MM.1S (cell line): ENCODE measurements at regions not wholly inside any gene's neighbourhood (a gene's known extent, or its start where the extent isn't known, plus 50 kb on each side); places are given as distances from the start of the nearest gene placed in this dataset.

Experiments
- DNase-seq: peaks from one replicate; pipeline ENCODE4 v3.0.0-alpha.2; 2015
- H2AFZ ChIP-seq: fragments of 300-600 bp; sonication (generic); 2 replicates; pipeline ENCODE4 v1.6.0; 2016; ENCODE audit warnings: antibody characterized with exemption, low read length
- H3F3A ChIP-seq: fragments of 300-600 bp; sonication (generic); 2 replicates; pipeline ENCODE4 v1.6.1; 2016; ENCODE audit warnings: mild to moderate bottlenecking, antibody characterized with exemption, low read length, moderate library complexity, mixed read lengths; ENCODE audit not compliant: insufficient read depth
- H3K27ac ChIP-seq: fragments of 300-600 bp; sonication (generic); 2 replicates; pipeline ENCODE4 v1.5.1; 2016; ENCODE audit warnings: mild to moderate bottlenecking, low read length
- H3K27me3 ChIP-seq: fragments of 300-600 bp; sonication (generic); replicated peaks from 2 replicates; pipeline ENCODE4 v1.6.0; 2016; ENCODE audit warnings: low read length; ENCODE audit not compliant: insufficient read depth
- H3K36me3 ChIP-seq: fragments of 300-600 bp; sonication (generic); replicated peaks from 2 replicates; pipeline ENCODE4 v1.6.1; 2016; ENCODE audit warnings: mild to moderate bottlenecking, low read length, mixed read lengths; ENCODE audit not compliant: insufficient read depth
- H3K4me1 ChIP-seq: fragments of 300-600 bp; sonication (generic); 2 replicates; pipeline ENCODE4 v1.6.1; 2016; ENCODE audit warnings: low read length, mixed read lengths
- H3K4me2 ChIP-seq: fragments of 300-600 bp; sonication (generic); 2 replicates; pipeline ENCODE4 v1.6.0; 2016; ENCODE audit warnings: low read depth, low read length
- H3K4me3 ChIP-seq: fragments of 300-600 bp; sonication (generic); 2 replicates; pipeline ENCODE4 v1.5.1; 2016; ENCODE audit warnings: low read length, mixed read lengths
- H3K79me2 ChIP-seq: fragments of 300-600 bp; sonication (generic); 2 replicates; pipeline ENCODE4 v1.6.1; 2016; ENCODE audit warnings: mixed run types, low read length, mixed read lengths
- H3K9ac ChIP-seq: fragments of 300-600 bp; sonication (generic); 2 replicates; pipeline ENCODE4 v1.6.1; 2016; ENCODE audit warnings: low read length, mixed read lengths
- H3K9me2 ChIP-seq: fragments of 300-600 bp; sonication (generic); replicated peaks from 2 replicates; pipeline ENCODE4 v1.6.1; 2016; ENCODE audit warnings: mild to moderate bottlenecking, low read length, mixed read lengths; ENCODE audit not compliant: insufficient read depth
- H3K9me3 ChIP-seq: fragments of 300-600 bp; sonication (generic); replicated peaks from 2 replicates; pipeline ENCODE4 v1.6.1; 2016; ENCODE audit warnings: mild to moderate bottlenecking, low read length, mixed read lengths; ENCODE audit not compliant: insufficient read depth
- H4K20me1 ChIP-seq: fragments of 300-600 bp; sonication (generic); 2 replicates; pipeline ENCODE4 v1.6.1; 2016; ENCODE audit warnings: mild to moderate bottlenecking, low read length, moderate library complexity, mixed read lengths; ENCODE audit not compliant: insufficient read depth
- EZH2 ChIP-seq: fragments of 300-600 bp; sonication (generic); optimal IDR thresholded peaks from 2 replicates; pipeline ENCODE3; 2017; ENCODE audit warnings: low read depth, mild to moderate bottlenecking, antibody characterized with exemption, low read length, mixed read lengths
- EZH2phosphoT487 ChIP-seq: fragments of 300-600 bp; sonication (generic); IDR thresholded peaks from 2 replicates; pipeline ENCODE4 v1.6.1; 2018; ENCODE audit warnings: antibody characterized with exemption, low read length
- TF ChIP-seq, protein P1 (sequence below): fragments of 300-600 bp; sonication (generic); IDR thresholded peaks from 2 replicates; pipeline ENCODE4 v1.5.1; 2016; ENCODE audit warnings: antibody characterized with exemption, low read length, mixed read lengths

DNA sequence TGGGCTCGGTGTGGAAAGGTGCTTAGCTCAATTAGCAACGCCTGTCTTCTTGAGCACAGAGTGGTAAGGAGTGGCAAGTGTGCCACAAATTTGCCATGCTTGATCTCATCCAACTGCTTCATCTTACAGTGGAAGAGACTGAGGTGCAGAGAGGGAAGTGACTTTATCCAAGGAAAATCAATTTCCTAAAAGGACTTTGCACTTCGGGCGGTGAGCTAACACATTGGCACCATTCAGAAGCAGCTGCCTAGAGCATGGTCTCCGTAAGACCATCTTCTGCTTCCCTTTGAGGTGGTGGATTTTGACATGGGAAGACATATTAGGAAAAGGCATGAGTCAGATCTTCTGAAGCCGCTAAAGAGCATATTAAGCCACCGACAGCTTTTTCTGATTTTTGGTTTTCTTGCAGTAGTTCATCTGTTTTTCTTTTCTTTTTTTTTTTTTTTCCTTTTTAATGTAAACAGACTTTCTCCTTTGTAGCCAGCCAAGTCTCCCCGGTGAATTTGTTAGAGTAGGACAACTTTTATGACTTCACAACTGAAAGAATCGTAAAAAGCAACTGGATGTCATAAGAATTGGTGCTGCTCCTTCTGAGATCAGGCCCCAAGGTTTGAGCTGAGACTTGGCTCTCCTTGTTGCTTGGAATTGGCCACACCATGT is 273.2 kb downstream of the CDC5L start:
- H3K4me2 ChIP-seq = no peak overlapping the region
- H3K4me3 ChIP-seq = no peak overlapping the region
- H3F3A ChIP-seq = no peaks in the 10 kb centered on the region
- TF ChIP-seq EZH2 = no peak
- TF ChIP-seq, protein P1, sequence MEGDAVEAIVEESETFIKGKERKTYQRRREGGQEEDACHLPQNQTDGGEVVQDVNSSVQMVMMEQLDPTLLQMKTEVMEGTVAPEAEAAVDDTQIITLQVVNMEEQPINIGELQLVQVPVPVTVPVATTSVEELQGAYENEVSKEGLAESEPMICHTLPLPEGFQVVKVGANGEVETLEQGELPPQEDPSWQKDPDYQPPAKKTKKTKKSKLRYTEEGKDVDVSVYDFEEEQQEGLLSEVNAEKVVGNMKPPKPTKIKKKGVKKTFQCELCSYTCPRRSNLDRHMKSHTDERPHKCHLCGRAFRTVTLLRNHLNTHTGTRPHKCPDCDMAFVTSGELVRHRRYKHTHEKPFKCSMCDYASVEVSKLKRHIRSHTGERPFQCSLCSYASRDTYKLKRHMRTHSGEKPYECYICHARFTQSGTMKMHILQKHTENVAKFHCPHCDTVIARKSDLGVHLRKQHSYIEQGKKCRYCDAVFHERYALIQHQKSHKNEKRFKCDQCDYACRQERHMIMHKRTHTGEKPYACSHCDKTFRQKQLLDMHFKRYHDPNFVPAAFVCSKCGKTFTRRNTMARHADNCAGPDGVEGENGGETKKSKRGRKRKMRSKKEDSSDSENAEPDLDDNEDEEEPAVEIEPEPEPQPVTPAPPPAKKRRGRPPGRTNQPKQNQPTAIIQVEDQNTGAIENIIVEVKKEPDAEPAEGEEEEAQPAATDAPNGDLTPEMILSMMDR = no peak
- TF ChIP-seq EZH2phosphoT487 = no peak
- H2AFZ ChIP-seq = no peak overlapping the region
- H4K20me1 ChIP-seq = no peaks in the 10 kb centered on the region
- H3K4me1 ChIP-seq = peaks cover 6% of the 10 kb centered on the region; the same call in 1 of the 2 replicates
- H3K79me2 ChIP-seq = no peaks in the 10 kb centered on the region
- H3K36me3 ChIP-seq = no peaks in the 10 kb centered on the region
- no peak for DNase-seq
- H3K9me2 ChIP-seq = no peaks in the 10 kb centered on the region
- no peaks in the 10 kb centered on the region for H3K27me3 ChIP-seq
- no peak overlapping the region for H3K9ac ChIP-seq
- no peaks in the 10 kb centered on the region for H3K9me3 ChIP-seq
- H3K27ac ChIP-seq = no peak overlapping the region

- Histone ChIP-seq H3K9me2 (no peaks in the 10 kb centered on the region), H3F3A (no peaks in the 10 kb centered on the region), H3K4me2 (no peak overlapping the region), H4K20me1 (no peaks in the 10 kb centered on the region), H2AFZ (no peak overlapping the region), H3K27me3 (no peaks in the 10 kb centered on the region), H3K4me1 (peaks cover 6% of the 10 kb centered on the region; the same call in 1 of the 2 replicates), H3K36me3 (no peaks in the 10 kb centered on the region), H3K79me2 (no peaks in the 10 kb centered on the region), H3K27ac (no peak overlapping the region), H3K9ac (no peak overlapping the region), H3K4me3 (no peak overlapping the region), H3K9me3 (no peaks in the 10 kb centered on the region)
- no peak for DNase-seq
- TF ChIP-seq EZH2 (no peak), EZH2phosphoT487 (no peak)
- TF ChIP-seq, protein P1 = no peak
Measured at GRCh38 chr6:44661221-44662008, 273.9 kb downstream of the CDC5L start.

- no peaks in the 10 kb centered on the region for H3K27me3 ChIP-seq
- H3K36me3 ChIP-seq = no peaks in the 10 kb centered on the region
- H4K20me1 ChIP-seq = no peaks in the 10 kb centered on the region
- H3K9me3 ChIP-seq = no peaks in the 10 kb centered on the region
- no peak overlapping the region for H3K9ac ChIP-seq
- no peaks in the 10 kb centered on the region for H3F3A ChIP-seq
- H3K4me1 ChIP-seq = peaks cover 6% of the 10 kb centered on the region; the same call in 1 of the 2 replicates
- no peak overlapping the region for H3K4me2 ChIP-seq
- H2AFZ ChIP-seq = no peak overlapping the region
- DNase-seq = no peak
- no peak overlapping the region for H3K27ac ChIP-seq
- no peaks in the 10 kb centered on the region for H3K79me2 ChIP-seq
- H3K9me2 ChIP-seq = no peaks in the 10 kb centered on the region
- no peak overlapping the region for H3K4me3 ChIP-seq
- no peak for TF ChIP-seq EZH2phosphoT487
- TF ChIP-seq, protein P1 = no peak
- TF ChIP-seq EZH2 = no peak
Measured at GRCh38 chr6:44662461-44663121, 275.1 kb downstream of the CDC5L start.
